T-helper 17 cell (primary cell): ENCODE measurements at regions not wholly inside any gene's neighbourhood (a gene's known extent, or its start where the extent isn't known, plus 50 kb on each side); places are given as distances from the start of the nearest gene placed in this dataset.
"Not testable (repeated sequence)": the region's sequence is repeated elsewhere in the genome, so short reads cannot be mapped to it uniquely, and the experiment has no call there.

Experiments used
- ATAC-seq: fragments of 150-1000 bp; cut with Tn5 transposase; 2 replicates; pipeline ENCODE4 v1.10.0; 2021; ENCODE audit warnings: mild to moderate bottlenecking, moderate library complexity
- DNase-seq, 3 donors: peaks; one replicate each; pipeline versions ENCODE4 v3.0.0 to v3.0.0-alpha.2; 2020 to 2021
- H3K9me3 ChIP-seq: one replicate; pipeline ENCODE4 v1.7.0; 2013; ENCODE audit warnings: low read length, mild to moderate bottlenecking; ENCODE audit not compliant: control insufficient read depth, poor library complexity, severe bottlenecking
- H3K27ac Mint-ChIP-seq: one replicate; pipeline ENCODE4 v1.8.0; 2022; ENCODE audit warnings: mild to moderate bottlenecking, moderate library complexity, mixed read lengths
- H3K27me3 Mint-ChIP-seq: one replicate; pipeline ENCODE4 v1.8.0; 2022; ENCODE audit warnings: mixed read lengths
- H3K36me3 Mint-ChIP-seq: one replicate; pipeline ENCODE4 v1.8.0; 2022; ENCODE audit warnings: low read depth, mixed read lengths
- H3K4me1 Mint-ChIP-seq: one replicate; pipeline ENCODE4 v1.8.0; 2022; ENCODE audit warnings: mild to moderate bottlenecking, mixed read lengths
- H3K4me3 Mint-ChIP-seq: one replicate; pipeline ENCODE4 v1.8.0; 2022; ENCODE audit warnings: mild to moderate bottlenecking, moderate library complexity, mixed read lengths

DNA sequence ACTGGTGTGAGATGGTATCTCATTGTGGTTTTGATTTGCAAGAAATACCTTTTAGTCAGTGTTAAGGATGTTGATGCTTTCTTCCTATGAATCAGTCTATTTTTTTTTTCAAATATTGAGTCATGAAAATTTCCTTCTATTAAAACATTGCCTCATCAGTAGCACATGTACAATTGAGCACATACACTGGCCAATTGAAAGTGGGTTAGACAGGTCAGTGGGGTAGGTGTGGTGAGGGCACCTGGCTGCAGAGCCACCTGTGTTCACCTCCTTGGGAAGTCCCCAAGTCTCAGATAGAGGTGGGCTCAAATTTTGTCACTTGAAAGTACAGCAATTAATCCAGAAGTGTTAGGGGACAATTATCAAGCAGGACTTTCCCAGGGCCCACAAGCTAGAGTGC is 243.7 kb downstream of the SPRY1 start:
- Mint-ChIP-seq H3K27me3 (no peaks in the 10 kb centered on the region), H3K4me3 (no peak overlapping the region), H3K27ac (no peak overlapping the region), H3K36me3 (no peaks in the 10 kb centered on the region), H3K4me1 (no peaks in the 10 kb centered on the region)
- ATAC-seq (no peak), DNase-seq (no peak)
- H3K9me3 ChIP-seq, result no peaks in the 10 kb centered on the region

DNA sequence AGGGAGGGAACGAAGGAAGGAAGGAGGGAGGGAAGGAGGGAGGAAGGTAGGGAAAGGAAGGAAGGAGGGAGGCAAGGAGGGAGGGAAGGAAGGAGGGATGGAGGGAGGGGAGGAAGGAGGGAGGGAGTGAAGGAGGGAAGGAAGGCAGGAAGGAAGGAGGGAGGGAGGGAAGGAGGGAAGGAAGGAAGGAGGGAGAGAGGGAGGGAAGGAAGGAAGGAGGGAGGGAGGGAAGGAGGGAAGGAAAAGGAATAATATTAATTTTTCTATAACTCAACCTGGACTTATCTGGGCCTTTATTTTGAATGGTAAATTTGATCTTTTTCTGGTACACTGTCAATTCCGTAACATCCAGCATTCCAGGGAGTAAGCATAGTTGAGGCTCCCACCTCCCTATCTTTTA is 244.2 kb downstream of the SPRY1 start:
- no peaks in the 10 kb centered on the region for H3K36me3 Mint-ChIP-seq
- H3K4me1 Mint-ChIP-seq, result no peaks in the 10 kb centered on the region
- no peak overlapping the region for H3K4me3 Mint-ChIP-seq
- H3K27ac Mint-ChIP-seq, result no peak overlapping the region
- H3K27me3 Mint-ChIP-seq, result no peaks in the 10 kb centered on the region
- no peak for DNase-seq
- no peak for ATAC-seq
- H3K9me3 ChIP-seq, result no peaks in the 10 kb centered on the region

DNA sequence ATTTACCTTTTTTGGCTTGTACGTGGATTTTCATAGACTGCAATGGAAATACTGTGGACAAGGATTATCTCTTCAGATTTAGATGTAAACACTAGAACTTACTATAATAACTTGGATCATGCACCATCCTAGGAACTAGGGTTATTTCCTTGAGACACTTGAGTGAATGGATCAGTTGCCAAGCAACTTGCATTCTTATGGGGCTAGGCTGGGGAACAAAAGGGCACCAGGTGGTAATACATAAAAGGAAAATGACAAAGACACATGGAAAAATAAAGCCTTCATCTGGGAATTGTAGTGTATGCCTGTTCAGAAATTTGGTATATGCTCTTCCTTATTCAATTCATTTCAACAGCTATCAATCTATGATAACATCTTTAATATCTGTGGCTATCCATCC is 247.1 kb downstream of the SPRY1 start:
- no peak overlapping the region for H3K4me3 Mint-ChIP-seq
- H3K36me3 Mint-ChIP-seq, result no peaks in the 10 kb centered on the region
- no peaks in the 10 kb centered on the region for H3K9me3 ChIP-seq
- DNase-seq (no peak), ATAC-seq (no peak)
- H3K4me1 Mint-ChIP-seq, result no peaks in the 10 kb centered on the region
- no peak overlapping the region for H3K27ac Mint-ChIP-seq
- H3K27me3 Mint-ChIP-seq, result no peaks in the 10 kb centered on the region

DNA sequence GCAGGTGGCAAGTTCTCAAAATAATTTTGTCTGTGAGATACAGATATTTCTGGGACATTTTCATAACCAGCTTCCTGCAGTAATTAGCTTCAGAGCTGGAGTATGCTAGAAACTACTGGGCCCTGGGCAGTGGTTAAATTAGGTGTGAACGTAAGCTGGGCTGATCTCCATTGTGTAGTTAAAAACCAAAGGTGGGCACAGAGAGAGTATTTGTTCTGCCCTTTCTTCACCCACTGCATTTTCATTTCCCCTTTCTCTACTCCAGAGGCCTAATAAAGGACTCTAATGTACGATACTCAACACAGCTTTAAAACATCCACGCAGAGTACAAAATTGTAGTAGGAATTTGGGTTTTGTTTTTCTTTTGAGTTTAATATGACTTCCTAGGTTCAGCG is 252.7 kb downstream of the SPRY1 start:
- Mint-ChIP-seq H3K27me3 (peaks cover 3% of the 10 kb centered on the region), H3K4me3 (no peak overlapping the region)
- no peak for ATAC-seq

DNA sequence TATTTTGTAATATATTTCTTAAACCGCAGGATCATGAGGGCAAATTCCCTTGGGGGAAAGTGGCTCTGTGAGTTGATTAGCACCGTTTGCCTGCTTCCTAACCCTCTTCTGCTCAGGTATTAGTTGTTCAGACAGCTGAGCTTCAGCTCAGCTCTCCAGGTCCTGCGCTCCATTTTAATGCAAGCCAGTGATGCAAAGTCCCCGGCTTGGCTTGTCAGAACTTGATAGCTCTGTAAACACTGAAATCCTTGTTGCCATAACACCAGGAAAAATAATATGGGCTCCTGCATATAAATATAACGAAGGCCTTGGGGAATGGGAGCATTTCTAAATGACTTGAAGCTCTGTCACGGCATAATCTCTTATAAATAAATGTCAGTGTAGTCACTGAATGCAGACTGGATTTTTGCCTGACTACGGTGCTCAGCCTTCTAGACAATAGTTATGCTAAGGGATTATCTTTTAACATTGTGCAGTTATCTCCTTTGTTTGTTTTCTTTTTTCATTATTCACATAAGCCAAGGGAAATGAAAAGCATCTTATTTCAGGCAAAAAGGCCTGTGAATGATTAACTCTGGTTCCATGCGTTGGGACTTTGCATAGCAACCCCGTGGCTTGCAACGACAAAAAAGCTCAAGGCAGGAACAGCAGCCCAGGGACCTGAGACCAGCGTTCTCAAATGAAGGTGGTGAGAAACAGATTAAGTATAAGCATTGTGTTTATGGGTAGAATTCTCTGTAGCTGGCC is 253.2 kb downstream of the SPRY1 start:
- Mint-ChIP-seq H3K27me3 (peaks cover 6% of the 10 kb centered on the region), H3K4me3 (no peak overlapping the region), H3K36me3 (no peaks in the 10 kb centered on the region), H3K27ac (no peak overlapping the region), H3K4me1 (no peaks in the 10 kb centered on the region)
- no peaks in the 10 kb centered on the region for H3K9me3 ChIP-seq
- no peak for ATAC-seq
- no peak for DNase-seq

More for the DNA sequence above, 252.7 kb downstream of the SPRY1 start:
- no peaks in the 10 kb centered on the region for H3K9me3 ChIP-seq
- Mint-ChIP-seq H3K36me3 (no peaks in the 10 kb centered on the region), H3K27ac (no peak overlapping the region), H3K4me1 (no peaks in the 10 kb centered on the region)
- no peak for DNase-seq

DNA sequence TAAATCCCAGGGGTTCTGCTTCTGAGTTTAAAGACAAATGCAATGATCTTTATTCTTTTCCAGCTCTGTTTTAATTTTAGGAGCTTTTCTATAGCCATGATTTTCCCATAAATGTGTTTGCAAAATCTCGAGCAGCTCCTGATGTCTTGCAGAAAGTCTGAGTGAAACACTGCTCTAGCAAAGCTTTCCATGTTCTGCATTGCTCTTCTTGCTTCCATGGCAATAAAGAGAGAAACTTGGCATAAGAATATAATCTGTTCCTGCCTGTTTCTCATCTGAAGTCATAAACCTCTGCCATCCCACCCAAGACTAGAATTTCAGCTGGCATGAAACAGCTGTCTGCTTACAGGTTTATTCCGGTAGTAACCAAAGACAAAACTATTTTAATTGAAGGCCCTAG is 254.5 kb downstream of the SPRY1 start:
- ATAC-seq (no peak), DNase-seq (no peak)
- H3K9me3 ChIP-seq, result no peaks in the 10 kb centered on the region
- Mint-ChIP-seq H3K4me1 (no peaks in the 10 kb centered on the region), H3K27ac (no peak overlapping the region), H3K36me3 (no peaks in the 10 kb centered on the region), H3K4me3 (no peak overlapping the region), H3K27me3 (peaks cover 6% of the 10 kb centered on the region)

DNA sequence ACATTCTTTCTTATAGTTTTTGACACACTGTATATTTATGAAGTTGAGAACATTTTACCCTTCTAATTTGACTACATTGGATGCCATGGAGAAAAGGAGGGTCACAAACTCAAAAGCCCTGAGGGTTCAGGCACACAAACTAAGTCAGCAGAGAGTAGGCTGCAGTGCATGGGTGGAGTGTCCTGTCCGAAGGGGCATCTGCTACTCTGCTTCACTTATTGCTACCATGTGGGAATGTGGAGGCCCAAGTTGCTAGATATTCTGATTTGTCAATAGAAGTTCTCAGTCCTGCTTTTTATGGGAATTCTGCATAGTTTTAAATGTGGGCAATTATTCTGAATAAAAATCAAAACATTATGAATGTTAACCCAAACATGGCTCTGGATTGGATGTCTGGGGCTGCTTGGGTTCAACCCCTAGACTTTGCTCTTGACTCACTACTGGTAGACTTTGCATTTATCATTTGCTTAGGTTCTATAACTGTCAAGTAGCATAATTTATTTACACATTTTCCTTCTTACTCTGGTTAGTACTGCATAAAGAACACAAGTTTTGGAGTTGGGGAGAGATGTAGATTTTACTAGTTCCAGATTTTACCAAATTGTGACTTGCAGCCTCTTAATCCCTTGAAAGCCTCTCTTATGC is 255.1 kb downstream of the SPRY1 start:
- Mint-ChIP-seq H3K27ac (no peak overlapping the region), H3K4me3 (no peak overlapping the region)

DNA sequence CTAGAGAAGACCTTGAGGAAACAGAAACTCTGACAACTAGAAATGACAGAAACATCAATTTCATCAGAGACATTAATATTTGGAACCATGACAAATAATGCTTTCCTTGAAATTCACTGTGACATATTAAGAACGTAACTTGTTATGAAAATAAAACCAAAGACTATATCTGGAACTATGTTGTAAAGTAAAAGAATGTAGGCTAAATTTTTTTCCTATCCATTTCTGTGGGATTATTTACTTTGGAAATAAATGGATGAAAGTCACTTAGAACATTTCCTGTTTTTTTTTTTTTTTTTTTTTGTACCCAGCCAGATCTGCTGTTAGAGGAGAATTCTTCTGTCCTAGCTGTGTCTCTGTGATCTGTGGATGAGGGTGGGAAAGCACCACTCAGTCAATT is 255.9 kb downstream of the SPRY1 start:
- Mint-ChIP-seq H3K4me3 (no peak overlapping the region), H3K36me3 (no peaks in the 10 kb centered on the region), H3K27me3 (peaks cover 6% of the 10 kb centered on the region), H3K27ac (no peak overlapping the region), H3K4me1 (no peaks in the 10 kb centered on the region)
- no peak for DNase-seq
- H3K9me3 ChIP-seq, result no peaks in the 10 kb centered on the region
- no peak for ATAC-seq

More for the DNA sequence above, 255.1 kb downstream of the SPRY1 start:
- DNase-seq (no peak), ATAC-seq (no peak)
- no peaks in the 10 kb centered on the region for H3K9me3 ChIP-seq
- no peaks in the 10 kb centered on the region for H3K4me1 Mint-ChIP-seq
- no peaks in the 10 kb centered on the region for H3K36me3 Mint-ChIP-seq
- peaks cover 6% of the 10 kb centered on the region for H3K27me3 Mint-ChIP-seq

DNA sequence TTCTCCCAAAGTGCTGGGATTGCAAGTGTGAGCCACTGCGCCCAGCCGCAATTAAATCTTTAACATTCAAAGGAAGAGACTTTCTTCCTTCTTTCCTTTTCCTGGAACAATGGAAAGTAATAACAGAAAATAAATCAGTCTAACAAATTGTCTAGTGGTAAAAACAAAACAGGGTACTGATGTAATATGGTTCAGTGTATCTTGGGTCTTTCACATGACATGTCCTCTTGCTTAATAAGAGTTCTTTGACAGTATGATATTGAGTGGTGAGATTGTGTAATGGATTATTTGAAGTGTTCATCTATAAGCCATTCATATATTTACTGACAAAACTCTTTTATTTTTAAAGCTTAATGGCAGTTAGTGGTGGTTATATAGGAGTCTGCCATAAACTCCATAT is 256.6 kb downstream of the SPRY1 start:
- Mint-ChIP-seq H3K4me3 (no peak overlapping the region), H3K4me1 (no peaks in the 10 kb centered on the region), H3K36me3 (no peaks in the 10 kb centered on the region), H3K27ac (no peak overlapping the region), H3K27me3 (peaks cover 6% of the 10 kb centered on the region)
- DNase-seq (no peak), ATAC-seq (no peak)
- H3K9me3 ChIP-seq, result no peaks in the 10 kb centered on the region

DNA sequence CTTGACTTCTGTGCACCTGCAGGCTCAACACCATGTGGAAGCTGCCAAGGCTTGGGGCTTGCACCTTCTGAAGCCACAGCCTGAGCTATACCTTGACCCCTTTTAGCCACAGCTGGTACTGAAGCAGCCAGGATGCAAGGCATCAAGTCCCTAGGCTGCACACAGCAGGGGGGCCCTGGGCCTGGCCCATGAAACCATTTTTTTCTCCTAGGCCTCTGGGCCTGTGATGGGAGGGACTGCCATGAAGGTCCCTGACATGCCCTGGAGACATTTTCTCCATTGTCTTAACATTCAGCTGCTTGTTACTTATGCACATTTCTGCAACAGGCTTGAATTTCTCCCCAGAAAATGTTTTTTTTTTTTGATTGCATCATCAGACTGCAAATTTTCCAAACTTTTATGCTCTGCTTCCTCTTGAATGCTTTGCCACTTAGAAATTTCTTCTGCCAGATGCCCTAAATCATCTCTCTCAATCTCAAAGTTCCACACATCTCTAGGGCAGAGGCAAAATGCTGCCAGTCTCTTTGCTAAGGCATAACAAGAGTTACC is 260.2 kb downstream of the SPRY1 start:
- not testable (repeated sequence) for H3K36me3 Mint-ChIP-seq, H3K4me3 Mint-ChIP-seq, H3K4me1 Mint-ChIP-seq, H3K9me3 ChIP-seq, ATAC-seq, DNase-seq, H3K27ac Mint-ChIP-seq
- peaks cover 14% of the 10 kb centered on the region for H3K27me3 Mint-ChIP-seq

DNA sequence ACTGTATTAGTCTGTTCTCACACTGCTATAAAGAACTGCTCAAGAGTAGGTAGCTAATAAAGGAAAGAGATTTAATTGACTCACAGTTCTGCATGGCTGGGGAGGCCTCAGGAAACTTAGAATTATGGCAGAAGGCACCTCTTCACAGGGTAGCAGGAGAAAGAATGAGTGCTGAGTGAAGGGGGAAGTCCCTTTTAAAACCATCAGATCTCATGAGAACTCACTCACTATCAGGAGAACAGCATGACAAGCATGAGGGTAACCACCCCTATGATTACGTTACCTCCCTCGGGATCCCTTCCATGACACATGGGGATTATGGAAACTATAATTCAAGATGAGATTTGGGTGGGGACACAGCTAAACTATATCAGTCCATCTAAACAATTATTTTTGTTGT is 261.0 kb downstream of the SPRY1 start:
- DNase-seq, H3K27ac Mint-ChIP-seq, H3K4me1 Mint-ChIP-seq, H3K9me3 ChIP-seq, ATAC-seq, H3K4me3 Mint-ChIP-seq, H3K36me3 Mint-ChIP-seq: not testable (repeated sequence)
- peaks cover 14% of the 10 kb centered on the region for H3K27me3 Mint-ChIP-seq

DNA sequence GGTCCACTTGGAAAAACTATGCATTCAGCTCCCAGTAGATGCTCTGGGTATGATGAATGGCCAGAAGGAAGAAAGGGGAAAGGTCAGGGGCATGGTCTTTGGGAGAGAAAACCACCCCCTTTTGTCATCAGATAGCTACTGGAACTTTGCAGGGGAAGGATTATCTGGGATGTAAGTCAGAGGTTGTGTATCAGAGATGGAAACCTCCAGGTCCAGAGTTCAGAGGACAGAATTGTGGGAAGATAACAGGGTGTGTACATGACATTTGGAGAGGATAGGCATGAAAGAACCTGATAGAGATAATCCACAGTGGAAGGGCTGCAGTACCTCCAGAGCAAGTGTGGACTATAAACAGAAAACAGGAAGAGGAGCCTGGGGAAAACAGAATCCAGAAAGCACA is 262.7 kb downstream of the SPRY1 start:
- H3K9me3 ChIP-seq, result no peaks in the 10 kb centered on the region
- ATAC-seq, result no peak
- peak overlapping the region; percentile 3 for H3K27ac Mint-ChIP-seq
- no peak for DNase-seq
- peaks cover 11% of the 10 kb centered on the region for H3K27me3 Mint-ChIP-seq
- H3K4me3 Mint-ChIP-seq, result no peak overlapping the region
- H3K4me1 Mint-ChIP-seq, result peaks cover 3% of the 10 kb centered on the region
- H3K36me3 Mint-ChIP-seq, result no peaks in the 10 kb centered on the region

DNA sequence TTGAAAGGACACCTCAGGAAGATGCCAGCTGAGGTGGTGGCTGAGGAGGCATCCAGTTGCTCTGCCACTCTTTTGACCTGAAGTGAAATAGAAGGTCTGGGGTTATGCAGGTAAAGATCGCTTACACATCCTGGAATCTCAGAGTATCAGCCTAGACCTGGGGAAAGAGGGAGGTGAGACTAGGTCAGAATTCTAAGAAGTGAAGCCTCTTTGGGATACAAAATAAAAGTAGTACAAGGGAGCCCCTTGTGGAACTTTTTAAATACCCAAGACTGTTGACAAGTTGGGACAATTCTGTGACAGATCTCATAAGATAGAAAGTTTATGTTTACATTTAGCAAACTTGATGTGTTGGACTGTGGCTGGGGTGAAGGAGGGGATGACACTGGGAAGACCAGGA is 263.1 kb downstream of the SPRY1 start:
- Mint-ChIP-seq H3K4me1 (peaks cover 3% of the 10 kb centered on the region), H3K27me3 (peaks cover 8% of the 10 kb centered on the region), H3K36me3 (no peaks in the 10 kb centered on the region), H3K4me3 (no peak overlapping the region), H3K27ac (peak overlapping the region; percentile 82)
- no peaks in the 10 kb centered on the region for H3K9me3 ChIP-seq
- ATAC-seq (no peak), DNase-seq (no peak)
